ENCODE measurements at regions not wholly inside any gene's neighbourhood (a gene's known extent, or its start where the extent isn't known, plus 50 kb on each side); places are given as distances from the start of the nearest gene placed in this dataset.

DNA sequence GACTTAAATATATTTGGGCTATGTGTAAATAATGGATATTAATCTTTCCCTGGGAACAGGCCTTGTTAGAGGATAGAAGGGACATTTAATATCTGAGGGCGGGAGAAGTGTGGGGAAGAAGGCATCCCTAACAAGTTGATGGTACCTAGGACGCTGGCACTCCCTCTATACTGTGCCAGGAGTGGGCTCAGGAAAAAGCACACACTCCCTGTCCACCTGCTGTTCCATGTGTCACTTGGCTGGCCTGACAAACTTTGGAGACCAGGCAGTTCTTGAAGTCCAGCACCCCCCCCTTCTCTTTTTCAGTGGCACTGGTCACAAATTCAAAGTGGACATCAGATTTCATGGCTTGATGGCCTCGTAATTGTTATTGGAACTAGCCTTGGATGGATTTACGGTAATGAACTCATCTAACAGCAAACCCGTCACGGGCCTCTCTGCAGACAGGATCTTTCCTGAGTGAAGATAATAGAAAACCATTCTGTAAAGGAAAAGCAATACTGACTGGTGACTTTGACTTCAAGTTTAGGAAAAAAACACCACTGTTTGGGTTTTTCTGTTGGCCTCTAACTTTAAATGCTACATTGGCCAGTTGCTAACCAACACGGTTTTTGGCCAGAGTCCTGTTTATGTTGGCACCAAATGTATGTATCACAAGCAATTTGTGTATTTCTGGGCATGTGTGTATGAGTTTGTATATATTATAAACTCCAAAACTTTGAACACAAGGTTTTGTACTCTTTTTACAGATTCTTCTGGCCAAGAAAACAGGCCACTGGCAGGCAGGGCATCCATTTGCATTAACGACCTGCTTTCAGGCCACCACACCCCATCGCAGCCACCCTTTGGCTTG is 552.6 kb downstream of the CCDC171 start:
- Histone ChIP-seq H3K27ac (ENCODE audit: low read depth, low read length) (no peak overlapping the region), H3K9me3 (ENCODE audit: control insufficient read depth in 1 of 2, insufficient read depth in 1 of 2, low read depth in 1 of 2, low read length in 2 of 2) (no peaks in the 10 kb centered on the region), H3K9me2 (ENCODE audit: insufficient read depth) (no peaks in the 10 kb centered on the region), H4K20me1 (ENCODE audit: insufficient read depth) (no peaks in the 10 kb centered on the region), H3K79me2 (ENCODE audit: insufficient read depth, low read length) (no peaks in the 10 kb centered on the region), H3K27me3 (ENCODE audit: insufficient read depth, low read length) (no peaks in the 10 kb centered on the region), H3K9ac (ENCODE audit: low read length) (no peak overlapping the region), H3K4me3 (replicated peaks in 1 of 2; ENCODE audit: low read depth in 1 of 2, low read length in 2 of 2) (no peak overlapping the region), H3K4me1 (ENCODE audit: control insufficient read depth in 1 of 2, insufficient read depth in 2 of 2, low read length in 2 of 2) (no peaks in the 10 kb centered on the region), H2AFZ (ENCODE audit: low read depth, low read length, poor library complexity, severe bottlenecking) (no peak overlapping the region), H3K4me2 (ENCODE audit: low read length) (no peak overlapping the region), H3K36me3 (ENCODE audit: control insufficient read depth in 1 of 2, insufficient read depth in 2 of 2, low read length in 2 of 2) (no peaks in the 10 kb centered on the region)
- DNase-seq (ENCODE audit: low read depth, low spot score): no peak
- CTCF ChIA-PET: no interaction called here
- ATAC-seq: no peak
- RAD21 ChIA-PET (ENCODE audit: low non-redundant PET in 1 of 2, low total read pairs in 2 of 2, uncharacterized antibody in 2 of 2, unreplicated experiment in 2 of 2): no interaction called here
- POLR2A ChIA-PET: no interaction called here
- intact Hi-C loops (cut with micrococcal nuclease): no loop called here
- no TSS peak for BruUV-seq (replicated peaks)
- no peak for TF ChIP-seq RAD21 (IDR thresholded peaks at IDR 0.05; ENCODE audit: low read depth)
- TF ChIP-seq ZFX (IDR thresholded peaks at IDR 0.05): no peak
- no peak for TF ChIP-seq SRF (IDR thresholded peaks at IDR 0.05; ENCODE audit: low read depth)
- TF ChIP-seq, protein P1, sequence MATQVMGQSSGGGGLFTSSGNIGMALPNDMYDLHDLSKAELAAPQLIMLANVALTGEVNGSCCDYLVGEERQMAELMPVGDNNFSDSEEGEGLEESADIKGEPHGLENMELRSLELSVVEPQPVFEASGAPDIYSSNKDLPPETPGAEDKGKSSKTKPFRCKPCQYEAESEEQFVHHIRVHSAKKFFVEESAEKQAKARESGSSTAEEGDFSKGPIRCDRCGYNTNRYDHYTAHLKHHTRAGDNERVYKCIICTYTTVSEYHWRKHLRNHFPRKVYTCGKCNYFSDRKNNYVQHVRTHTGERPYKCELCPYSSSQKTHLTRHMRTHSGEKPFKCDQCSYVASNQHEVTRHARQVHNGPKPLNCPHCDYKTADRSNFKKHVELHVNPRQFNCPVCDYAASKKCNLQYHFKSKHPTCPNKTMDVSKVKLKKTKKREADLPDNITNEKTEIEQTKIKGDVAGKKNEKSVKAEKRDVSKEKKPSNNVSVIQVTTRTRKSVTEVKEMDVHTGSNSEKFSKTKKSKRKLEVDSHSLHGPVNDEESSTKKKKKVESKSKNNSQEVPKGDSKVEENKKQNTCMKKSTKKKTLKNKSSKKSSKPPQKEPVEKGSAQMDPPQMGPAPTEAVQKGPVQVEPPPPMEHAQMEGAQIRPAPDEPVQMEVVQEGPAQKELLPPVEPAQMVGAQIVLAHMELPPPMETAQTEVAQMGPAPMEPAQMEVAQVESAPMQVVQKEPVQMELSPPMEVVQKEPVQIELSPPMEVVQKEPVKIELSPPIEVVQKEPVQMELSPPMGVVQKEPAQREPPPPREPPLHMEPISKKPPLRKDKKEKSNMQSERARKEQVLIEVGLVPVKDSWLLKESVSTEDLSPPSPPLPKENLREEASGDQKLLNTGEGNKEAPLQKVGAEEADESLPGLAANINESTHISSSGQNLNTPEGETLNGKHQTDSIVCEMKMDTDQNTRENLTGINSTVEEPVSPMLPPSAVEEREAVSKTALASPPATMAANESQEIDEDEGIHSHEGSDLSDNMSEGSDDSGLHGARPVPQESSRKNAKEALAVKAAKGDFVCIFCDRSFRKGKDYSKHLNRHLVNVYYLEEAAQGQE (IDR thresholded peaks at IDR 0.05; ENCODE audit: low read depth): no peak
- no peak for TF ChIP-seq ZNF274 (IDR thresholded peaks at IDR 0.05; ENCODE audit: low read depth, low read length)
- TF ChIP-seq SP1 (IDR thresholded peaks at IDR 0.05; ENCODE audit: low read depth): no peak
- no peak for TF ChIP-seq YY1 (IDR thresholded peaks at IDR 0.05; ENCODE audit: extremely low read depth, insufficient replicate concordance, low read depth, low read length)
- TF ChIP-seq, protein P2, sequence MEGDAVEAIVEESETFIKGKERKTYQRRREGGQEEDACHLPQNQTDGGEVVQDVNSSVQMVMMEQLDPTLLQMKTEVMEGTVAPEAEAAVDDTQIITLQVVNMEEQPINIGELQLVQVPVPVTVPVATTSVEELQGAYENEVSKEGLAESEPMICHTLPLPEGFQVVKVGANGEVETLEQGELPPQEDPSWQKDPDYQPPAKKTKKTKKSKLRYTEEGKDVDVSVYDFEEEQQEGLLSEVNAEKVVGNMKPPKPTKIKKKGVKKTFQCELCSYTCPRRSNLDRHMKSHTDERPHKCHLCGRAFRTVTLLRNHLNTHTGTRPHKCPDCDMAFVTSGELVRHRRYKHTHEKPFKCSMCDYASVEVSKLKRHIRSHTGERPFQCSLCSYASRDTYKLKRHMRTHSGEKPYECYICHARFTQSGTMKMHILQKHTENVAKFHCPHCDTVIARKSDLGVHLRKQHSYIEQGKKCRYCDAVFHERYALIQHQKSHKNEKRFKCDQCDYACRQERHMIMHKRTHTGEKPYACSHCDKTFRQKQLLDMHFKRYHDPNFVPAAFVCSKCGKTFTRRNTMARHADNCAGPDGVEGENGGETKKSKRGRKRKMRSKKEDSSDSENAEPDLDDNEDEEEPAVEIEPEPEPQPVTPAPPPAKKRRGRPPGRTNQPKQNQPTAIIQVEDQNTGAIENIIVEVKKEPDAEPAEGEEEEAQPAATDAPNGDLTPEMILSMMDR (IDR thresholded peaks at IDR 0.05 in 2 of 3, conservative IDR thresholded peaks at IDR 0.05 in 1 of 3; ENCODE audit: borderline replicate concordance in 1 of 3, insufficient read depth in 1 of 3, low read depth in 2 of 3, low read length in 2 of 3): no peak
- TF ChIP-seq, protein P3, sequence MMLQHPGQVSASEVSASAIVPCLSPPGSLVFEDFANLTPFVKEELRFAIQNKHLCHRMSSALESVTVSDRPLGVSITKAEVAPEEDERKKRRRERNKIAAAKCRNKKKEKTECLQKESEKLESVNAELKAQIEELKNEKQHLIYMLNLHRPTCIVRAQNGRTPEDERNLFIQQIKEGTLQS (IDR thresholded peaks at IDR 0.05): no peak
- TF ChIP-seq, protein P4, sequence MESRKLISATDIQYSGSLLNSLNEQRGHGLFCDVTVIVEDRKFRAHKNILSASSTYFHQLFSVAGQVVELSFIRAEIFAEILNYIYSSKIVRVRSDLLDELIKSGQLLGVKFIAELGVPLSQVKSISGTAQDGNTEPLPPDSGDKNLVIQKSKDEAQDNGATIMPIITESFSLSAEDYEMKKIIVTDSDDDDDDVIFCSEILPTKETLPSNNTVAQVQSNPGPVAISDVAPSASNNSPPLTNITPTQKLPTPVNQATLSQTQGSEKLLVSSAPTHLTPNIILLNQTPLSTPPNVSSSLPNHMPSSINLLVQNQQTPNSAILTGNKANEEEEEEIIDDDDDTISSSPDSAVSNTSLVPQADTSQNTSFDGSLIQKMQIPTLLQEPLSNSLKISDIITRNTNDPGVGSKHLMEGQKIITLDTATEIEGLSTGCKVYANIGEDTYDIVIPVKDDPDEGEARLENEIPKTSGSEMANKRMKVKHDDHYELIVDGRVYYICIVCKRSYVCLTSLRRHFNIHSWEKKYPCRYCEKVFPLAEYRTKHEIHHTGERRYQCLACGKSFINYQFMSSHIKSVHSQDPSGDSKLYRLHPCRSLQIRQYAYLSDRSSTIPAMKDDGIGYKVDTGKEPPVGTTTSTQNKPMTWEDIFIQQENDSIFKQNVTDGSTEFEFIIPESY (IDR thresholded peaks at IDR 0.05; ENCODE audit: extremely low read depth, insufficient replicate concordance, low read length): no peak
- no peak for TF ChIP-seq CBX3 (IDR thresholded peaks at IDR 0.05; ENCODE audit: low read depth)
- no peak for TF ChIP-seq EZH2 (IDR thresholded peaks at IDR 0.05)
